OCI-LY3 (cell line): ENCODE measurements at regions not wholly inside any gene's neighbourhood (a gene's known extent, or its start where the extent isn't known, plus 50 kb on each side); places are given as distances from the start of the nearest gene placed in this dataset.

Experiments used
- EZH2phosphoT487 ChIP-seq: fragments of 200-600 bp; shearing (Covaris generic); IDR thresholded peaks from 2 replicates; pipeline ENCODE4 v1.6.1; 2018; ENCODE audit warnings: antibody characterized with exemption, mixed run types, low read depth
- TF ChIP-seq, protein P1 (sequence below): fragments of 200-600, 300-600 bp; sonication (generic); IDR thresholded peaks from 2 replicates; pipeline ENCODE4 v1.5.1; 2014; ENCODE audit warnings: antibody characterized with exemption, low read length, low read depth

DNA sequence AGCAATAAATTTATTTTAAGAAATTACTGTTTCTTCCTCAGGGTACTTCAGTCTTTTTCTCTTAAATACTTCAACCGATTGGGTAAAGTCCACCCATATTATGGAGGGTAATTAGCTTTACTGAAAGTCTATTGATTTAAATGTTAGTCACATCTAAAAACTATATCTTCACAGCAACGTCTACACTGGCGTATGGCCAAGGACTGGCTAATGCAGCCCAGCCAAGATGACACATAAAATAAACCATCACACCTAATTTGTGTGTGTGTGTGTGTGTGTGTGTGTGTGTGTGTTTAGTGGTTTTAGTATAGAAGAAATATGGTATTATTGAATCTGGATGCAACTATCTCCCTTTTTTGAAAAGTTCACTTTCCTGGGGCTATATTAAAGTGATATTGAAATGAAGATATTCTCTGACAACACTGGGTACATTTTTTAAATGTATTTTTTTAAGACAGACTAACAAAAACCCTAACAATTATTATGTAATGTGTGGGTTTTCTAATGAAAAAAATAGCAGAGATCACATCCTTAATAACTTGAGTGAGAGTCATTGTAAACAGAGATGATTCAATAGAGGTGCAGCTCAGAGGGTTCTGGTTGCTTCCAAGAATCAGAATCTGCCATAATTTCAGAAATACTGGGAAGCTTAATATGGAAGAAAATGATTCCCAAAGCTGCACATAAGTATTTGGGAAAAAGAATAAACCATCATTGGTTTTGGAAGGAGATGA is 584.2 kb upstream of the MBL2 start:
- TF ChIP-seq, protein P1, sequence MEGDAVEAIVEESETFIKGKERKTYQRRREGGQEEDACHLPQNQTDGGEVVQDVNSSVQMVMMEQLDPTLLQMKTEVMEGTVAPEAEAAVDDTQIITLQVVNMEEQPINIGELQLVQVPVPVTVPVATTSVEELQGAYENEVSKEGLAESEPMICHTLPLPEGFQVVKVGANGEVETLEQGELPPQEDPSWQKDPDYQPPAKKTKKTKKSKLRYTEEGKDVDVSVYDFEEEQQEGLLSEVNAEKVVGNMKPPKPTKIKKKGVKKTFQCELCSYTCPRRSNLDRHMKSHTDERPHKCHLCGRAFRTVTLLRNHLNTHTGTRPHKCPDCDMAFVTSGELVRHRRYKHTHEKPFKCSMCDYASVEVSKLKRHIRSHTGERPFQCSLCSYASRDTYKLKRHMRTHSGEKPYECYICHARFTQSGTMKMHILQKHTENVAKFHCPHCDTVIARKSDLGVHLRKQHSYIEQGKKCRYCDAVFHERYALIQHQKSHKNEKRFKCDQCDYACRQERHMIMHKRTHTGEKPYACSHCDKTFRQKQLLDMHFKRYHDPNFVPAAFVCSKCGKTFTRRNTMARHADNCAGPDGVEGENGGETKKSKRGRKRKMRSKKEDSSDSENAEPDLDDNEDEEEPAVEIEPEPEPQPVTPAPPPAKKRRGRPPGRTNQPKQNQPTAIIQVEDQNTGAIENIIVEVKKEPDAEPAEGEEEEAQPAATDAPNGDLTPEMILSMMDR, result no peak
- no peak for TF ChIP-seq EZH2phosphoT487
